GM12801 (cell line): ENCODE measurements at regions not wholly inside any gene's neighbourhood (a gene's known extent, or its start where the extent isn't known, plus 50 kb on each side); places are given as distances from the start of the nearest gene placed in this dataset.

ENCODE experiments used
- CTCF ChIP-seq: IDR thresholded peaks from one replicate; pipeline ENCODE4 v1.5.1; 2011; ENCODE audit warnings: control low read depth; ENCODE audit not compliant: insufficient read length; ENCODE audit errors: extremely low read depth

GRCh38 chr14:66315548-66315947 is 170.6 kb upstream of the CCDC196 start:
- TF ChIP-seq CTCF, result no peak

- no peak for TF ChIP-seq CTCF
Observed at GRCh38 chr14:66322564-66322963, 163.6 kb upstream of the CCDC196 start.

GRCh38 chr14:66330228-66330627 is 155.9 kb upstream of the CCDC196 start:
- no peak for TF ChIP-seq CTCF

GRCh38 chr14:66330916-66331315 is 155.3 kb upstream of the CCDC196 start:
- TF ChIP-seq CTCF, result no peak

- no peak for TF ChIP-seq CTCF
Observed at GRCh38 chr14:66341239-66341638, 144.9 kb upstream of the CCDC196 start.

GRCh38 chr14:66345986-66346385 is 140.2 kb upstream of the CCDC196 start:
- TF ChIP-seq CTCF, result no peak

GRCh38 chr14:66351310-66351709 is 134.9 kb upstream of the CCDC196 start:
- TF ChIP-seq CTCF, result no peak

- TF ChIP-seq CTCF, result no peak
Observed at GRCh38 chr14:66359500-66359899, 126.7 kb upstream of the CCDC196 start.
